Activated T-helper 17 cell treated with anti-CD3 and anti-CD28 coated beads, Interleukin-2, amount 50 U/mL, for 72 hours (primary cell): ENCODE measurements at regions not wholly inside any gene's neighbourhood (a gene's known extent, or its start where the extent isn't known, plus 50 kb on each side); places are given as distances from the start of the nearest gene placed in this dataset.
A peak's percentile ranks its signal among the peaks of the same experiment; 100 is the strongest.

ENCODE experiments used
- ATAC-seq: fragments of 150-1000 bp; cut with Tn5 transposase; replicated peaks from 2 replicates; pipeline ENCODE4 v1.10.0; 2021; ENCODE audit warnings: mild to moderate bottlenecking, moderate library complexity
- H3K27ac Mint-ChIP-seq: one replicate; pipeline ENCODE4 v1.8.0; 2022; ENCODE audit warnings: mixed read lengths
- H3K27me3 Mint-ChIP-seq: one replicate; pipeline ENCODE4 v1.8.0; 2022; ENCODE audit warnings: mixed read lengths
- H3K36me3 Mint-ChIP-seq: one replicate; pipeline ENCODE4 v1.8.0; 2022; ENCODE audit warnings: low read depth, mild to moderate bottlenecking, mixed read lengths
- H3K4me1 Mint-ChIP-seq: one replicate; pipeline ENCODE4 v1.8.0; 2022; ENCODE audit warnings: mixed read lengths
- H3K4me3 Mint-ChIP-seq: one replicate; pipeline ENCODE4 v1.8.0; 2022; ENCODE audit warnings: mild to moderate bottlenecking, mixed read lengths
- H3K9me3 Mint-ChIP-seq: one replicate; pipeline ENCODE4 v1.8.0; 2022; ENCODE audit warnings: mixed read lengths

- no peak overlapping the region for H3K27ac Mint-ChIP-seq
- no peaks in the 10 kb centered on the region for H3K4me1 Mint-ChIP-seq
- H3K36me3 Mint-ChIP-seq, result no peaks in the 10 kb centered on the region
- no peak overlapping the region for H3K4me3 Mint-ChIP-seq
- no peaks in the 10 kb centered on the region for H3K27me3 Mint-ChIP-seq
- peaks cover 18% of the 10 kb centered on the region for H3K9me3 Mint-ChIP-seq
- no peak for ATAC-seq
These were observed 307.3 kb upstream of the RBMS3 start for GRCh38 chr3:28973609-28974008.

GRCh38 chr3:28978092-28978491 lies 302.8 kb upstream of the RBMS3 start:
- no peaks in the 10 kb centered on the region for H3K27me3 Mint-ChIP-seq
- H3K4me1 Mint-ChIP-seq, result no peaks in the 10 kb centered on the region
- ATAC-seq, result no peak
- no peaks in the 10 kb centered on the region for H3K36me3 Mint-ChIP-seq
- H3K27ac Mint-ChIP-seq, result no peak overlapping the region
- H3K4me3 Mint-ChIP-seq, result no peak overlapping the region
- H3K9me3 Mint-ChIP-seq, result peaks cover 4% of the 10 kb centered on the region

- no peaks in the 10 kb centered on the region for H3K27me3 Mint-ChIP-seq
- no peak overlapping the region for H3K27ac Mint-ChIP-seq
These were observed 300.7 kb upstream of the RBMS3 start for GRCh38 chr3:28980131-28980530.

GRCh38 chr3:28980631-28981030 lies 300.2 kb upstream of the RBMS3 start:
- peak; percentile 23 for ATAC-seq
- H3K4me3 Mint-ChIP-seq, result no peak overlapping the region
- H3K9me3 Mint-ChIP-seq, result peaks cover 4% of the 10 kb centered on the region
- H3K27me3 Mint-ChIP-seq, result no peaks in the 10 kb centered on the region
- H3K4me1 Mint-ChIP-seq, result no peaks in the 10 kb centered on the region
- no peaks in the 10 kb centered on the region for H3K36me3 Mint-ChIP-seq
- H3K27ac Mint-ChIP-seq, result no peak overlapping the region

More at GRCh38 chr3:28980131-28980530, 300.7 kb upstream of the RBMS3 start:
- no peak for ATAC-seq
- Mint-ChIP-seq H3K4me1 (no peaks in the 10 kb centered on the region), H3K9me3 (peaks cover 4% of the 10 kb centered on the region), H3K36me3 (no peaks in the 10 kb centered on the region), H3K4me3 (no peak overlapping the region)

- Mint-ChIP-seq H3K4me1 (no peaks in the 10 kb centered on the region), H3K27ac (no peak overlapping the region), H3K4me3 (no peak overlapping the region), H3K27me3 (no peaks in the 10 kb centered on the region), H3K36me3 (no peaks in the 10 kb centered on the region), H3K9me3 (no peaks in the 10 kb centered on the region)
- ATAC-seq, result no peak
These were observed 298.0 kb upstream of the RBMS3 start for GRCh38 chr3:28982906-28983305.

GRCh38 chr3:28986922-28987321 lies 293.9 kb upstream of the RBMS3 start:
- H3K4me3 Mint-ChIP-seq, result no peak overlapping the region
- no peaks in the 10 kb centered on the region for H3K27me3 Mint-ChIP-seq
- H3K36me3 Mint-ChIP-seq, result no peaks in the 10 kb centered on the region
- H3K4me1 Mint-ChIP-seq, result no peaks in the 10 kb centered on the region
- H3K9me3 Mint-ChIP-seq, result peaks cover 4% of the 10 kb centered on the region
- no peak overlapping the region for H3K27ac Mint-ChIP-seq
- no peak for ATAC-seq

GRCh38 chr3:28989646-28990089 lies 291.2 kb upstream of the RBMS3 start:
- no peaks in the 10 kb centered on the region for H3K36me3 Mint-ChIP-seq
- no peak overlapping the region for H3K4me3 Mint-ChIP-seq
- ATAC-seq, result peak; percentile 29
- peaks cover 7% of the 10 kb centered on the region for H3K9me3 Mint-ChIP-seq
- no peaks in the 10 kb centered on the region for H3K4me1 Mint-ChIP-seq
- no peaks in the 10 kb centered on the region for H3K27me3 Mint-ChIP-seq
- H3K27ac Mint-ChIP-seq, result no peak overlapping the region

- ATAC-seq, result no peak
- no peak overlapping the region for H3K4me3 Mint-ChIP-seq
- no peaks in the 10 kb centered on the region for H3K36me3 Mint-ChIP-seq
- H3K27me3 Mint-ChIP-seq, result no peaks in the 10 kb centered on the region
- no peak overlapping the region for H3K27ac Mint-ChIP-seq
- peaks cover 3% of the 10 kb centered on the region for H3K9me3 Mint-ChIP-seq
- no peaks in the 10 kb centered on the region for H3K4me1 Mint-ChIP-seq
These were observed 286.5 kb upstream of the RBMS3 start for GRCh38 chr3:28994161-28994905.

GRCh38 chr3:29004885-29005599 lies 275.8 kb upstream of the RBMS3 start:
- no peak for ATAC-seq
- H3K4me3 Mint-ChIP-seq, result no peak overlapping the region

DNA sequence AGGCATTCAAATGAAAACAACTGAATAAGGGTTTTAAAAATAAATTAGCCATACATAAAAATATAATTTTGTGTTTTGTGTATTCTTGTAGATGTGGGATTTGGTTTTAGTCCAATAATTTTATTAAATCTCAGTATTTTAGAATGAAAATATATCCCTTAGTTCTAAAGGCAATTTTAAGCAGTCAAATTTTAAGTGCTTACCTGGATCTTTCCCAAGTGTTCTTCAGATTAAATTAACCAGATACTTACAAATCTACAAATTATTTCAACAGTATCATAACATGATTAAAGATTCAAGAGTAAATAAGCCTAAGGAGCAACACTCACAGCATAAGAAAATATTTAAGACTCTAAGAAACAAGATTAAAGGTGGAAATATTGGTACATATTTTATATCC lies 275.0 kb upstream of the RBMS3 start:
- no peaks in the 10 kb centered on the region for H3K36me3 Mint-ChIP-seq
- H3K4me1 Mint-ChIP-seq, result no peaks in the 10 kb centered on the region
- ATAC-seq, result no peak
- H3K9me3 Mint-ChIP-seq, result no peaks in the 10 kb centered on the region
- no peak overlapping the region for H3K27ac Mint-ChIP-seq
- no peaks in the 10 kb centered on the region for H3K27me3 Mint-ChIP-seq
- H3K4me3 Mint-ChIP-seq, result no peak overlapping the region

More at GRCh38 chr3:29004885-29005599, 275.8 kb upstream of the RBMS3 start:
- Mint-ChIP-seq H3K36me3 (no peaks in the 10 kb centered on the region), H3K27ac (no peak overlapping the region), H3K9me3 (no peaks in the 10 kb centered on the region), H3K4me1 (no peaks in the 10 kb centered on the region), H3K27me3 (no peaks in the 10 kb centered on the region)

- H3K9me3 Mint-ChIP-seq, result no peaks in the 10 kb centered on the region
- H3K4me1 Mint-ChIP-seq, result no peaks in the 10 kb centered on the region
- no peaks in the 10 kb centered on the region for H3K27me3 Mint-ChIP-seq
- ATAC-seq, result no peak
- H3K27ac Mint-ChIP-seq, result no peak overlapping the region
- H3K4me3 Mint-ChIP-seq, result no peak overlapping the region
- H3K36me3 Mint-ChIP-seq, result no peaks in the 10 kb centered on the region
These were observed 269.4 kb upstream of the RBMS3 start for GRCh38 chr3:29011441-29011840.

DNA sequence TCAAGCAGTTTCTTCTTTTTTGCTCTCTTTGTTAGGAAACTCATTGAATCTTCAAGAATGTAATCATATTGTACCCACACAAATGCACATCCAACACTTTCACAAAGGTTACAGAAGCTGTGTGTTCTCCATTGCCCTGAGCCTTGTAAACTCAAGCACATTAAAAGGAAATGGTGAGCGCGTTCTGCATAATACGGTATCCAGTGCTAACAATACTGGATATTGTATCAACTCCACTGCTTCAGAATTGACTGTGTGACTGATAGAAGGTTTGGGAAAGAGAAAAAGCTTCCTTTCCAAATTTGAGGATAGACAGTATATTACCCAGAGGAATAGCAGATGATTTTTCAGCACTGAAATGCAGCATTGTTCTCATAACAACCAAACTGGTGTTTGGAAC lies 268.9 kb upstream of the RBMS3 start:
- Mint-ChIP-seq H3K4me1 (no peaks in the 10 kb centered on the region), H3K4me3 (no peak overlapping the region), H3K36me3 (no peaks in the 10 kb centered on the region), H3K9me3 (no peaks in the 10 kb centered on the region), H3K27ac (no peak overlapping the region), H3K27me3 (no peaks in the 10 kb centered on the region)
- no peak for ATAC-seq

DNA sequence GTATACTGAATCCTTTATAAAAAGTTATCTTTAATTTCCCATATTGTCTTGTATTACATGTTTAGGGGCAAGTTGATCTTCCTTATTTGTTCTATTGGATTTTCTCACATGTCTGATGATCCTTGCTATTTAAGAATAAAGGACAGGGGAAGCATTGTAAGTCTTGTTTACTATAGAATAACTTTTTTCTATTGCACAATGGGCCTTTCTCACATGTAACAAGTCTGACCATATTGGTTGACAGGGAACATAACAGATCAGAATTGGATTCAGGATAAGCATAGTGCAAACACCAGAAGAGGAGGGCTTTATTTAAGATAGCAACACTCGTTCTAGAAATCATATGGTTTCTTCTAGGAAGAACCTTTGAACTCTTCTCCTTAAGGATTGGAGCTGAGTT lies 257.9 kb upstream of the RBMS3 start:
- H3K27me3 Mint-ChIP-seq, result no peaks in the 10 kb centered on the region
- no peak for ATAC-seq
- no peaks in the 10 kb centered on the region for H3K36me3 Mint-ChIP-seq
- H3K4me3 Mint-ChIP-seq, result no peak overlapping the region
- peaks cover 13% of the 10 kb centered on the region for H3K9me3 Mint-ChIP-seq
- H3K4me1 Mint-ChIP-seq, result peaks cover 3% of the 10 kb centered on the region
- H3K27ac Mint-ChIP-seq, result no peak overlapping the region

- peaks cover 3% of the 10 kb centered on the region for H3K4me1 Mint-ChIP-seq
- H3K36me3 Mint-ChIP-seq, result no peaks in the 10 kb centered on the region
- no peak overlapping the region for H3K4me3 Mint-ChIP-seq
- ATAC-seq, result peak; percentile 85
- H3K9me3 Mint-ChIP-seq, result peaks cover 13% of the 10 kb centered on the region
- H3K27me3 Mint-ChIP-seq, result no peaks in the 10 kb centered on the region
- peak overlapping the region; percentile 73 for H3K27ac Mint-ChIP-seq
These were observed 254.6 kb upstream of the RBMS3 start for GRCh38 chr3:29026286-29026685.

GRCh38 chr3:29026959-29027358 lies 253.9 kb upstream of the RBMS3 start:
- peak; percentile 35 for ATAC-seq
- Mint-ChIP-seq H3K36me3 (no peaks in the 10 kb centered on the region), H3K27me3 (no peaks in the 10 kb centered on the region), H3K4me3 (no peak overlapping the region), H3K9me3 (peaks cover 13% of the 10 kb centered on the region), H3K27ac (no peak overlapping the region), H3K4me1 (peaks cover 3% of the 10 kb centered on the region)
